PC-3 (cell line): ENCODE measurements at regions not wholly inside any gene's neighbourhood (a gene's known extent, or its start where the extent isn't known, plus 50 kb on each side); places are given as distances from the start of the nearest gene placed in this dataset.

Experiments used
- EZH2 ChIP-seq: fragments of 300-600 bp; sonication (generic); IDR thresholded peaks from one replicate; pipeline ENCODE4 v1.6.1; 2017; ENCODE audit warnings: antibody characterized with exemption, mild to moderate bottlenecking, low read length; ENCODE audit not compliant: unreplicated experiment
- EZH2phosphoT487 ChIP-seq: fragments of 300-600 bp; sonication (generic); IDR thresholded peaks from 2 replicates; pipeline ENCODE4 v1.6.1; 2018; ENCODE audit warnings: mild to moderate bottlenecking, antibody characterized with exemption, low read length, borderline replicate concordance
- TF ChIP-seq, protein P1 (sequence below): fragments of 300-600 bp; sonication (generic); conservative IDR thresholded peaks from 2 replicates; pipeline ENCODE4 v1.5.1; 2017; ENCODE audit warnings: antibody characterized with exemption, low read depth, mild to moderate bottlenecking, low read length

- TF ChIP-seq, protein P1, sequence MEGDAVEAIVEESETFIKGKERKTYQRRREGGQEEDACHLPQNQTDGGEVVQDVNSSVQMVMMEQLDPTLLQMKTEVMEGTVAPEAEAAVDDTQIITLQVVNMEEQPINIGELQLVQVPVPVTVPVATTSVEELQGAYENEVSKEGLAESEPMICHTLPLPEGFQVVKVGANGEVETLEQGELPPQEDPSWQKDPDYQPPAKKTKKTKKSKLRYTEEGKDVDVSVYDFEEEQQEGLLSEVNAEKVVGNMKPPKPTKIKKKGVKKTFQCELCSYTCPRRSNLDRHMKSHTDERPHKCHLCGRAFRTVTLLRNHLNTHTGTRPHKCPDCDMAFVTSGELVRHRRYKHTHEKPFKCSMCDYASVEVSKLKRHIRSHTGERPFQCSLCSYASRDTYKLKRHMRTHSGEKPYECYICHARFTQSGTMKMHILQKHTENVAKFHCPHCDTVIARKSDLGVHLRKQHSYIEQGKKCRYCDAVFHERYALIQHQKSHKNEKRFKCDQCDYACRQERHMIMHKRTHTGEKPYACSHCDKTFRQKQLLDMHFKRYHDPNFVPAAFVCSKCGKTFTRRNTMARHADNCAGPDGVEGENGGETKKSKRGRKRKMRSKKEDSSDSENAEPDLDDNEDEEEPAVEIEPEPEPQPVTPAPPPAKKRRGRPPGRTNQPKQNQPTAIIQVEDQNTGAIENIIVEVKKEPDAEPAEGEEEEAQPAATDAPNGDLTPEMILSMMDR: no peak
- TF ChIP-seq EZH2phosphoT487: no peak
- no peak for TF ChIP-seq EZH2
Measured at GRCh38 chr9:107198718-107199117, 84.4 kb upstream of the RAD23B start.
